Thyroid gland (tissue), 4 donors: ENCODE measurements at regions not wholly inside any gene's neighbourhood (a gene's known extent, or its start where the extent isn't known, plus 50 kb on each side); places are given as distances from the start of the nearest gene placed in this dataset.

Experiments
- DNase-seq, 2 donors: peaks; one replicate each; pipeline ENCODE4 v3.0.0-alpha.2; 2019
- H3K27ac ChIP-seq, 3 donors: fragments of 200-600 bp; sonication (generic); 1 replicate in 2 of 3; 2 replicates in 1 of 3; pipeline ENCODE4 v1.5.1; 2016 to 2019; ENCODE audit warnings: mild to moderate bottlenecking in 1 of 3, moderate library complexity in 1 of 3
- H3K27me3 ChIP-seq: fragments of 200-600 bp; sonication (generic); one replicate; pipeline ENCODE4 v1.5.1; 2019
- H3K36me3 ChIP-seq, 2 donors: fragments of 200-600 bp; sonication (generic); one replicate each; pipeline ENCODE4 v1.5.1; 2016 to 2019
- H3K4me1 ChIP-seq, 2 donors: fragments of 200-600 bp; sonication (generic); one replicate each; pipeline ENCODE4 v1.5.1; 2017 to 2019
- H3K4me3 ChIP-seq, 3 donors: fragments of 200-600 bp; sonication (generic); replicated peaks in 1 of 3; 1 replicate in 2 of 3; 2 replicates in 1 of 3; pipeline ENCODE4 v1.5.1; 2016; ENCODE audit warnings: mild to moderate bottlenecking in 1 of 3
- H3K9me3 ChIP-seq: fragments of 200-600 bp; sonication (generic); one replicate; pipeline ENCODE4 v1.5.1; 2017
- POLR2A ChIP-seq, 2 donors: fragments of 450-650 bp; IDR thresholded peaks; one replicate each; pipeline ENCODE4 v1.6.1; 2017; ENCODE audit warnings: antibody characterized with exemption in 2 of 2, mild to moderate bottlenecking in 2 of 2, moderate library complexity in 1 of 2
- WGBS, 2 donors: methylation state at CpG; one replicate each; pipeline ENCODE4 v1.1.5; 2017; 5-methylcytosine and 5-hydroxymethylcytosine counted together
- intact Hi-C: fragments of 100-400 bp; cut with DNase I; formaldehyde crosslinking; loops from one replicate; pipeline ENCODE4 v1.15.1; 2023
- TF ChIP-seq, protein P1 (sequence below), 6 experiments: fragments of 200-600 bp in 3 of 6; fragments of 450-650 bp in 3 of 6; sonication (generic) in 3 of 6; IDR thresholded peaks; one replicate each; pipeline ENCODE4 v1.5.1; 2016 to 2019; ENCODE audit warnings: antibody characterized with exemption in 6 of 6, mild to moderate bottlenecking in 2 of 6, inconsistent platforms in 1 of 6, moderate library complexity in 1 of 6

DNA sequence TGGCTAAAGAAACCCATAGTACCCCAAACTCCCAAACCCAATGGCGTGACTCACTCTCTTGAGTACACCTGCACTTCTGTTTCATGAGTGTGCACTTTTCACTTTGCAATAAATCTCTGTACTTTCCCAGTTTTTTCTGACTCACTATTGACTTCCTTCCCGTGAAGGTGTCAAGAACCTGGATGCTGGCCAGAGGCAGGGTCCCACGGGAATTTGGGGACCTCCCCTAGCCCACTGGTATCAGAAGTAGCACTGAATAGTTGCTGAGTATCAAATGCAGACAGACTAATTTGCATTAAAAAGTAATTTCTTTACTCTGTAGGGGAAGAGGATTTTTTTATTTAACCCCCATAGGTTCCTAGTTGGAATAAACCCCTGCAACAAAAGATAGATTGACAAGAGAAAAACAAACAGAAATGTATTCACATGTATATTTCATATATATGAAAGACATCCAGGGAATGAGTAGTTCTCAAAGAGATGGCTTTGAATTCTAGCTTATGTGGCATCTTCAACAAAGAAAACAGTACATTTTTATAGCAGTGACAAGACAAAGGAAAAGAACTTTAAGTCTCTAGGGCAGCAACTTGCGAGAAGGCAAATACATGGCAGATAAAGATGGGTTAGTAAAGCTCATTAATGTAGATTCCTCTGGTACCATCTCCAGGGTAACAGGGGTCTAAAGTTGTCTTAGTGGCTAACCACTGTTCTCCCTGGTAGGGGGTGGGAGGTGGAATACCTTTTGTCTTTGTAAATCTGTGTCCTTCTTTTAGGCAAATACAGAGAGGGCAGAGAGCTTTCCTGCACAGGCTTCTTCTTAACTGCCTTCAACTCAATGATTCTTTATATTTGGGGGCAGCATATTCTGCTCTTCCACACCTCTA, 385.5 kb upstream of the PDZRN3 start:
- TF ChIP-seq, protein P1, sequence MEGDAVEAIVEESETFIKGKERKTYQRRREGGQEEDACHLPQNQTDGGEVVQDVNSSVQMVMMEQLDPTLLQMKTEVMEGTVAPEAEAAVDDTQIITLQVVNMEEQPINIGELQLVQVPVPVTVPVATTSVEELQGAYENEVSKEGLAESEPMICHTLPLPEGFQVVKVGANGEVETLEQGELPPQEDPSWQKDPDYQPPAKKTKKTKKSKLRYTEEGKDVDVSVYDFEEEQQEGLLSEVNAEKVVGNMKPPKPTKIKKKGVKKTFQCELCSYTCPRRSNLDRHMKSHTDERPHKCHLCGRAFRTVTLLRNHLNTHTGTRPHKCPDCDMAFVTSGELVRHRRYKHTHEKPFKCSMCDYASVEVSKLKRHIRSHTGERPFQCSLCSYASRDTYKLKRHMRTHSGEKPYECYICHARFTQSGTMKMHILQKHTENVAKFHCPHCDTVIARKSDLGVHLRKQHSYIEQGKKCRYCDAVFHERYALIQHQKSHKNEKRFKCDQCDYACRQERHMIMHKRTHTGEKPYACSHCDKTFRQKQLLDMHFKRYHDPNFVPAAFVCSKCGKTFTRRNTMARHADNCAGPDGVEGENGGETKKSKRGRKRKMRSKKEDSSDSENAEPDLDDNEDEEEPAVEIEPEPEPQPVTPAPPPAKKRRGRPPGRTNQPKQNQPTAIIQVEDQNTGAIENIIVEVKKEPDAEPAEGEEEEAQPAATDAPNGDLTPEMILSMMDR (IDR thresholded peaks at IDR 0.05), result no peak
- WGBS, 2 donors, result 64 to 65% methylated on average over 4 of the region's 4 CpGs
- H3K9me3 ChIP-seq, result no peaks in the 10 kb centered on the region
- no peak overlapping the region for H3K4me3 ChIP-seq
- no peaks in the 10 kb centered on the region for H3K36me3 ChIP-seq
- H3K4me1 ChIP-seq, result no peaks in the 10 kb centered on the region
- H3K27me3 ChIP-seq, result no peaks in the 10 kb centered on the region
- no peak overlapping the region for H3K27ac ChIP-seq
- no peak for DNase-seq
- intact Hi-C loops, result no loop called here

DNA sequence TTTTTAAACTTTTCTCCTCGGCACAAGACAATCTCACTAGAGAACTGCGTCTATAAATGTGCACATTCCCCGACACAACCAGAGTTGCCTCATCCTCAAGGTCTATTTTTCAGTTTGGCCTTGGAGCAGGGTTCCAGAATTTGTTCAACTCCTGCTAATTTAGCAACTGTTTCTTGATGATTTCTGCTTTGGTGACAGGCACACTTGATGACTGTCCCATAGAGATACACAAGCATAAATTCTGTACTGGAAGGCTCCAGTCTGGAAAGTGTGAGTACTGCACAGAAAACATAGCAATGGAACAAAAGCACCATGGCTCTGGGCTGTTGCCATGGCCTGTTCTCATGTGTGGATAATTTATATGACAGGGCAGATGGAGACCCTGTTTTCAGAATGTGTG, 379.6 kb upstream of the PDZRN3 start:
- TF ChIP-seq, protein P1 (IDR thresholded peaks at IDR 0.05), result no peak
- no peak for TF ChIP-seq POLR2A (IDR thresholded peaks at IDR 0.05)
- no peaks in the 10 kb centered on the region for H3K9me3 ChIP-seq
- no peak overlapping the region for H3K4me3 ChIP-seq

DNA sequence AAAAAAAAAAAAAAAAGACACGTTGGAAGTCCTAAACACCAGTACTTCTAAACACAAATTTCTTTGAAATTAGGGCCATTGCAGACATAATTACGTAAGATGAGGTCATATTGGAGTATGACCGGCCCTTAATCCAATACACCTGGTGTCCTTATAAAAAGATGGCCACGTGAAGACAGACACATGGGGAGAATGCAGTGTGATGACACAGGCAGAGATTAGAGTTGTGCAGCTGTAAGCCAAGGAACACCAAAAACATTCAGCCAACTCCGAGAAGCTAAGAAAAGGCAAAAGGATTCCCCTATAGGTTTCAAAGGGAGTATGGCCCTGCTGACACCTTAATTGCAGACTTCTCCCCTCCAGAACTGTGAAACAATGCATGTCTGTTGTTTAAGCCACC, 379.0 kb upstream of the PDZRN3 start:
- Histone ChIP-seq H3K9me3 (no peaks in the 10 kb centered on the region), H3K4me3 (no peak overlapping the region), H3K27ac (no peak overlapping the region), H3K36me3 (no peaks in the 10 kb centered on the region), H3K27me3 (no peaks in the 10 kb centered on the region), H3K4me1 (no peaks in the 10 kb centered on the region)
- intact Hi-C loops, result no loop called here
- no peak for DNase-seq
- 84 to 85% methylated on average over 5 of the region's 5 CpGs for WGBS, 2 donors
- TF ChIP-seq, protein P1 (IDR thresholded peaks at IDR 0.05), result no peak

More for the DNA sequence above, 379.6 kb upstream of the PDZRN3 start:
- Histone ChIP-seq H3K4me1 (no peaks in the 10 kb centered on the region), H3K36me3 (no peaks in the 10 kb centered on the region), H3K27ac (no peak overlapping the region), H3K27me3 (no peaks in the 10 kb centered on the region)
- DNase-seq, result no peak
- 79 to 82% methylated on average over 3 of the region's 3 CpGs for WGBS, 2 donors
- intact Hi-C loops, result no loop called here

DNA sequence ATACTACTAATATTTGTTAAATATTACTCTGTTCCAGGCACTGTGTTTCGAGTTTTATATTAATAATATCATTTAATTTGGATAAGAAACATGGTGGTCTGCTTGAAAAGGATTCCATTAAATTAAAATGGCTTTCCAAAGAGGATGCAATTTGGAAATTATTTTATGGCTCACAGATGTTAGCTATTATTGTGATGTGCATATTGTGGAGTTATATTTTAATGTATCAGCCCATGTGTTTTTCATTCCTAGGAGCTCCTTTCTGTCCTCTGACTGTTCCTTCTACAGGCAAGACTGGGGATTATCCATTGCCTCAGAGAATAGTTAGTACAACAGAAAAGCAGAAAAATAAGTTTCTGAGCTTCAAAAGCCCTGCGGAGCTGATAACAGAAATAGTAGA, 376.7 kb upstream of the PDZRN3 start:
- intact Hi-C loops, result no loop called here
- TF ChIP-seq, protein P1 (IDR thresholded peaks at IDR 0.05), result no peak
- no peak for TF ChIP-seq POLR2A (IDR thresholded peaks at IDR 0.05)
- no peak overlapping the region for H3K27ac ChIP-seq
- no peaks in the 10 kb centered on the region for H3K36me3 ChIP-seq
- no peaks in the 10 kb centered on the region for H3K9me3 ChIP-seq
- H3K4me3 ChIP-seq, result no peak overlapping the region
- no peaks in the 10 kb centered on the region for H3K4me1 ChIP-seq
- DNase-seq, result no peak
- H3K27me3 ChIP-seq, result no peaks in the 10 kb centered on the region
- whole genome bisulfite sequencing, 2 donors, result 68 to 69% methylated on average over 2 of the region's 2 CpGs

DNA sequence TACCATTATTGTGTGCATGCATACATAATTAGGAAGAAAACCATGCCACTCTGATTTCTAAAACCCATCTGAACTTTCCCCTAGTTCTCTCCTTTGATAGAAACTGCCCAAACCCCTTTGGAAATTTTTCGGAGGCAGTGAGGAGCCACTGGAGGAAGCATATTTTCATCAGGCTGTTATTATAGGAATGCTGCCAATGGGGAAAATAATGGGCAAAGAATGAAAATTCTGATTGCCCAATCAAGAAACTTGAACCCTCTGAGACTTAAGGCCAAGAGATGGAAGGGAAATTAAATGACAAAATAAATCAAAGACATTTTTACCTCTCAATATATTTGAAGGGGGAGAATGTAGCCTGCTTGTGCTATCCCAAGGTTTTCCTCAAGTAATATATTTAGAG, 376.0 kb upstream of the PDZRN3 start:
- Histone ChIP-seq H3K4me3 (no peak overlapping the region), H3K36me3 (no peaks in the 10 kb centered on the region), H3K4me1 (no peaks in the 10 kb centered on the region), H3K27me3 (no peaks in the 10 kb centered on the region), H3K27ac (no peak overlapping the region), H3K9me3 (no peaks in the 10 kb centered on the region)
- WGBS, 2 donors, result 58 to 63% methylated on average over 1 of the region's 1 CpG
- no peak for DNase-seq
- TF ChIP-seq POLR2A (IDR thresholded peaks at IDR 0.05), result no peak
- TF ChIP-seq, protein P1 (IDR thresholded peaks at IDR 0.05), result no peak
- intact Hi-C loops, result no loop called here
